H9 (cell line): ENCODE measurements at regions not wholly inside any gene's neighbourhood (a gene's known extent, or its start where the extent isn't known, plus 50 kb on each side); places are given as distances from the start of the nearest gene placed in this dataset.

Experiments
- DNase-seq: peaks from one replicate; pipeline ENCODE4 v3.0.0-alpha.2; 2017
- H2AFZ ChIP-seq: one replicate; pipeline ENCODE4 v1.6.1; 2013; ENCODE audit warnings: mild to moderate bottlenecking, low read length, control low read depth, moderate library complexity
- H2AK5ac ChIP-seq: 2 replicates; pipeline ENCODE4 v1.6.1; 2013; ENCODE audit warnings: low read length, control low read depth, mixed read lengths; ENCODE audit not compliant: insufficient read length
- H2BK120ac ChIP-seq: one replicate; pipeline ENCODE4 v1.6.1; 2013; ENCODE audit warnings: low read depth, mild to moderate bottlenecking, low read length, control low read depth, inconsistent platforms; ENCODE audit not compliant: poor library complexity, severe bottlenecking
- H2BK12ac ChIP-seq: 2 replicates; pipeline ENCODE4 v1.6.1; 2013; ENCODE audit warnings: low read length, control low read depth, mixed read lengths, low read depth; ENCODE audit not compliant: insufficient read length
- H2BK15ac ChIP-seq: 2 replicates; pipeline ENCODE4 v1.6.1; 2013; ENCODE audit warnings: low read depth, low read length, control low read depth
- H2BK20ac ChIP-seq: one replicate; pipeline ENCODE4 v1.6.1; 2013; ENCODE audit warnings: low read depth, mild to moderate bottlenecking, low read length, control low read depth, inconsistent platforms; ENCODE audit not compliant: poor library complexity, severe bottlenecking
- H2BK5ac ChIP-seq: 2 replicates; pipeline ENCODE4 v1.6.1; 2013; ENCODE audit warnings: low read length, control low read depth, mixed read lengths; ENCODE audit not compliant: insufficient read length
- H3K14ac ChIP-seq: 2 replicates; pipeline ENCODE4 v1.6.1; 2013; ENCODE audit warnings: low read length, control low read depth; ENCODE audit not compliant: insufficient read depth
- H3K18ac ChIP-seq: 2 replicates; pipeline ENCODE4 v1.6.1; 2013; ENCODE audit warnings: low read depth, mild to moderate bottlenecking, mixed read lengths, low read length, control low read depth; ENCODE audit not compliant: insufficient read length
- H3K23ac ChIP-seq: 2 replicates; pipeline ENCODE4 v1.6.1; 2013; ENCODE audit warnings: low read length, control low read depth, mixed read lengths, low read depth; ENCODE audit not compliant: insufficient read length
- H3K23me2 ChIP-seq: 2 replicates; pipeline ENCODE4 v1.6.1; 2013; ENCODE audit warnings: low read depth, mild to moderate bottlenecking, mixed read lengths, low read length, control low read depth; ENCODE audit not compliant: insufficient read length, poor library complexity, severe bottlenecking
- H3K27ac ChIP-seq: 2 replicates; pipeline ENCODE4 v1.5.1; 2013; ENCODE audit warnings: low read length, control low read depth, mixed read lengths, low read depth; ENCODE audit not compliant: insufficient read length
- H3K27me3 ChIP-seq: 2 replicates; pipeline ENCODE4 v1.6.1; 2013; ENCODE audit warnings: low read length, control low read depth, inconsistent platforms; ENCODE audit not compliant: insufficient read depth
- H3K4ac ChIP-seq: 2 replicates; pipeline ENCODE4 v1.6.1; 2013; ENCODE audit warnings: low read depth, mild to moderate bottlenecking, control low read depth, inconsistent platforms, low read length, moderate library complexity
- H3K4me1 ChIP-seq: 2 replicates; pipeline ENCODE4 v1.6.1; 2013; ENCODE audit warnings: low read length, control low read depth, inconsistent platforms; ENCODE audit not compliant: insufficient read depth
- H3K4me2 ChIP-seq: 2 replicates; pipeline ENCODE4 v1.6.1; 2013; ENCODE audit warnings: low read length, control low read depth, mixed read lengths; ENCODE audit not compliant: insufficient read length, insufficient read depth
- H3K56ac ChIP-seq: 2 replicates; pipeline ENCODE4 v1.6.1; 2013; ENCODE audit warnings: low read depth, mild to moderate bottlenecking, mixed read lengths, low read length, control low read depth; ENCODE audit not compliant: insufficient read length
- H3K79me1 ChIP-seq: 2 replicates; pipeline ENCODE4 v1.6.1; 2013; ENCODE audit warnings: low read depth, mild to moderate bottlenecking, moderate library complexity, low read length, control low read depth, inconsistent platforms; ENCODE audit not compliant: insufficient read depth, poor library complexity, severe bottlenecking
- H3K79me2 ChIP-seq: 2 replicates; pipeline ENCODE4 v1.6.1; 2013; ENCODE audit warnings: low read length, control low read depth, inconsistent platforms; ENCODE audit not compliant: insufficient read depth
- H3K9ac ChIP-seq: 2 replicates; pipeline ENCODE4 v1.6.1; 2013; ENCODE audit warnings: low read length, control low read depth, mixed read lengths; ENCODE audit not compliant: insufficient read length; ENCODE audit errors: extremely low read depth
- H3K9me3 ChIP-seq: one replicate; pipeline ENCODE4 v1.6.1; 2013; ENCODE audit warnings: low read depth, low read length, inconsistent platforms; ENCODE audit not compliant: control insufficient read depth
- H3T11ph ChIP-seq: one replicate; pipeline ENCODE4 v1.6.1; 2013; ENCODE audit warnings: mild to moderate bottlenecking, low read length, control low read depth, inconsistent platforms
- H4K20me1 ChIP-seq: one replicate; pipeline ENCODE4 v1.6.1; 2013; ENCODE audit not compliant: control insufficient read depth, insufficient read length, insufficient read depth
- H4K5ac ChIP-seq: 2 replicates; pipeline ENCODE4 v1.6.1; 2013; ENCODE audit warnings: low read depth, mild to moderate bottlenecking, mixed read lengths, low read length, control low read depth; ENCODE audit not compliant: insufficient read length
- H4K8ac ChIP-seq: replicated peaks from 2 replicates; pipeline ENCODE4 v1.6.1; 2013; ENCODE audit warnings: low read length, control low read depth, mixed read lengths, low read depth; ENCODE audit not compliant: insufficient read length
- H4K91ac ChIP-seq: 2 replicates; pipeline ENCODE4 v1.6.1; 2013; ENCODE audit warnings: low read depth, mild to moderate bottlenecking, moderate library complexity, mixed read lengths, low read length, control low read depth; ENCODE audit not compliant: insufficient read length
- H3K27ac Mint-ChIP-seq, 3 experiments: 2 replicates in 2 of 3; 3 replicates in 1 of 3; pipeline ENCODE4 v1.8.0; 2020 to 2021; ENCODE audit warnings: mixed read lengths in 3 of 3, mild to moderate bottlenecking in 1 of 3, moderate library complexity in 1 of 3
- H3K27me3 Mint-ChIP-seq: 2 replicates; pipeline ENCODE4 v1.8.0; 2021; ENCODE audit warnings: low read depth, mild to moderate bottlenecking, moderate library complexity, mixed read lengths
- H3K36me3 Mint-ChIP-seq, 3 experiments: 2 replicates in 2 of 3; 3 replicates in 1 of 3; pipeline ENCODE4 v1.8.0; 2020 to 2021; ENCODE audit warnings: low read depth in 3 of 3, mixed read lengths in 3 of 3; ENCODE audit not compliant: insufficient read depth in 1 of 3
- H3K4me1 Mint-ChIP-seq, 2 experiments: 2 replicates each; pipeline ENCODE4 v1.8.0; 2020; ENCODE audit warnings: mixed read lengths in 2 of 2
- H3K4me3 Mint-ChIP-seq, 2 experiments: 2 replicates in 1 of 2; 3 replicates in 1 of 2; pipeline ENCODE4 v1.8.0; 2020 to 2021; ENCODE audit warnings: mild to moderate bottlenecking in 2 of 2, mixed read lengths in 2 of 2, moderate library complexity in 1 of 2
- H3K9me3 Mint-ChIP-seq, 2 experiments: 2 replicates in 1 of 2; 3 replicates in 1 of 2; pipeline ENCODE4 v1.8.0; 2020; ENCODE audit warnings: mild to moderate bottlenecking in 2 of 2, mixed read lengths in 2 of 2, moderate library complexity in 1 of 2
- CTCF ChIP-seq: fragments of 200-600 bp; sonication (generic); conservative IDR thresholded peaks from 3 replicates; pipeline ENCODE4 v1.8.0; 2021; ENCODE audit warnings: antibody characterized with exemption, mild to moderate bottlenecking
- WGBS: extraction: QIAGEN DNeasy Blood & Tissue Kit; methylation state at CpG from one replicate; pipeline ENCODE4 v1.1.7; 2013; ENCODE audit warnings: missing lambda C conversion rate, low lambda C conversion rate, mixed read lengths; ENCODE audit not compliant: insufficient read length; ENCODE audit errors: extremely low coverage; 5-methylcytosine and 5-hydroxymethylcytosine counted together

DNA sequence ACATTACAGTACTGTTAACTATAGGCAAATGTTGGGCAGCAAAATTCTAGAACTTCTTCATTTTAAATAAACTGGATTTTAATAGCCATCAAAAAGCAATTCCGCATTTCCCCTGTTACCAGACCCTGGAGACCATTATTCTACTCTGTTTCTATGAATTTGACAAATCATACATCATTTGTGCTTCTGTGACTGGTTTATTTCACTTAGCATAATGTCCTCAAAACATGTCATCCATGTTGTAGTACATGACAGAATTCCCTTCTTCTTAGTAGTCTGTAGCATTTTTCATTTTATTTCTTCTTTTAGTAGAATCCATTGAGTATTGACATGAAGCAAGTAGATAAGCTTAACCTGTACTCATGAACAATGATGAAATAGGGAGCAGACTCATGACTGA lies 59.4 kb upstream of the PPP4R3C start:
- H3K9me3 Mint-ChIP-seq: peaks cover 48 to 57% of the 10 kb centered on the region in 2 experiments
- Histone ChIP-seq H4K8ac (no peak overlapping the region), H3K23ac (no peak overlapping the region), H3K14ac (no peak overlapping the region), H2AK5ac (no peak overlapping the region), H3K23me2 (no peaks in the 10 kb centered on the region), H3K79me2 (no peaks in the 10 kb centered on the region), H2BK20ac (no peak overlapping the region), H3K79me1 (no peaks in the 10 kb centered on the region), H3K9me3 (no peaks in the 10 kb centered on the region), H3K4me1 (no peaks in the 10 kb centered on the region), H3K4me2 (no peak overlapping the region), H2BK120ac (no peak overlapping the region), H2BK12ac (no peak overlapping the region), H3T11ph (no peak overlapping the region), H4K91ac (no peak overlapping the region), H3K9ac (no peak overlapping the region), H2BK15ac (no peak overlapping the region), H2AFZ (no peak overlapping the region), H3K18ac (no peak overlapping the region), H3K27me3 (no peaks in the 10 kb centered on the region), H4K20me1 (no peaks in the 10 kb centered on the region), H3K4ac (no peak overlapping the region), H3K27ac (no peak overlapping the region), H2BK5ac (no peak overlapping the region), H3K56ac (no peak overlapping the region), H4K5ac (no peak overlapping the region)
- H3K4me1 Mint-ChIP-seq: peaks cover 0 to under 1% of the 10 kb centered on the region in 2 experiments; a peak in 1 of 4 replicates
- WGBS: no CpG with 5 or more reads among the region's 1 CpG
- DNase-seq: no peak
- H3K27me3 Mint-ChIP-seq: peaks cover 2% of the 10 kb centered on the region
- TF ChIP-seq CTCF: no peak
- H3K36me3 Mint-ChIP-seq: peaks cover 0 to 3% (median 0%) of the 10 kb centered on the region in 3 experiments; a peak in 3 of 7 replicates
- no peak overlapping the region for H3K27ac Mint-ChIP-seq
- no peak overlapping the region for H3K4me3 Mint-ChIP-seq
